ENCODE measurements at regions not wholly inside any gene's neighbourhood (a gene's known extent, or its start where the extent isn't known, plus 50 kb on each side); places are given as distances from the start of the nearest gene placed in this dataset.
"Not testable (repeated sequence)": the region's sequence is repeated elsewhere in the genome, so short reads cannot be mapped to it uniquely, and the experiment has no call there.

DNA sequence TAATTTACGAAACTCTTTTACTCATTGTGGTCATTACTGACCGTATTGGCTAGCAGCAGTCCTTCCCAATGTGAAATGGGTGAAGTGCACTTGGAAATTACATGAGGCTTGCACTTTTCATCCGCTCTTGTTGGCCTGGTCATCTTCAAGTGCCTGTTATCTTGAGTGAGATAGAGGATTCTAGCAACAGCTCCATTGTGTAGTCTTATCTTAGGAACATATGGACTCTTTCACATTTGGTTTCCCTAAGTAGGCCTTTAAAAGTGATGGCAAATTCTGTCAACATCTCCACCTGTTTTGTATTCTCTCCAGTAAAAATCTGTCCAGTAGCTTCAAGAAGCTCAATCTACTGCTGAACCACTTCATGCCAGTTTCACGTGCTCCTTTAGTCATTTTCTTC lies 114.8 kb upstream of the MARCKS start:
- no peak for DNase-seq

DNA sequence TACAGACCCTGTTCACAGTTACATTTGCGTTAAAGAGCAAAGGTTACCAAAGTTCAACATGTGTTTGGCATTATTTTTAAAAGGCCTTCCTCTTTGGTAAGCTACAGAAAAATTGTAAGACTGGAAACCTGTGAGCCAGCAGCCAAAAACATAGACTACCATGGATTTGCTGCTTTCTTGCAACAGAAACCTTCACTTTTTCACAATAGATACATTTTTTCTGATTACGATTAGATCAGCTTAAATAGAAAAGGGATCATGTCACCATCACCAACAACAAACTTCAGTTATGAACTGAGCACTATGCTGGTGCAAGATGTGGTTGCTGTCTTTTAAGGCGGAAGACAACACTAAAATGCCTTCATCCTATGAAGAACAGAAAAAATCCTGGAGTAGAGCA lies 112.3 kb upstream of the MARCKS start:
- no peak for DNase-seq

DNA sequence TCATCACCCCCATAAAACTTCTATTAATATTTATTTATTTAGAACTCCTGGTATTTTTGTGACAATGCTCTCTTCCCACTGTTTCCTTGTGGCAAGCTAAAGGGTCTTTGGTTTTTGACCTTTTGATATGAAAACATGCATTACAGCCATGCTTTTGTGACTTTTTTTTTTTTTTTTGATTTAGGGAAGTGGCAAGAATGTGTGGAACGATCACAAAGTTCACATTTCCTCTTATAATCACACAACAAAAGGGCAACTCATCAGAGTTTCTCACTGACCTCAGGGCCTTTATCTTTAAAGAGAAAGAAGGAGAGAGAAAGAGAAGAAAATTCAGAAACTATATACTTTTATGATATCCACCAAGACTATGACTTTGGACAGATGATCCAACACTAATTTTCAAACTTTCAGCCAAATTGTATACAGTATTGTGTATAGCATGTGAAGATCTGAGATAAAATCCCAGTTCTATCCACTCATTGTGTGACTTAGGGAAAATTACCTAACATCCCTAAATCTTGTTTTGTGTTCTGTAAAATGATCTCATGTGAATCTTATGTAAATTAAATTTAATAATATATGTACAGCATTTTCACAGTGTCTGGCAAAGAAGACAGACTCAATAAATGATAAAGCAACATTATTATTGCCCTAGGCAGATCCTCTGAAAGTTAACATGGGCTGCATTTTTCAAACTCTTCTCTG lies 106.8 kb upstream of the MARCKS start:
- DNase-seq = no peak

DNA sequence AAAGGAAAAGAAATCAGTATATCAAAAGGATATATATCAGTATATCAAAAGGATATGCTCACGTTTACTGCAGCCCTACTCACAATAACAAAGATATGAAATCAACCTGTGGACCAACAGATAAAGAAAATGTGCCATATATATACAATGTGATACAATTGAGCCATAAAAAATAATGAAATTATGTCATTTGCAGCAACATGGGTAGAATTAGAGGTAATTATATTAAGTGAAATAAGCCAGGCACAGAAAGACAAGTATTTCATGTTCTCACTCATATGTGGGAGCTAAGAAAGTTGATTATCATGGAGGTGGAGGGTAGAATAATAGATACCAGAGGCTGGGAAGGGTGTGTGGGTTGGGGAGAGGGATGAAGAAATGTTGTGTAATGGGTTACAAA lies 102.9 kb upstream of the MARCKS start:
- DNase-seq = no peak

DNA sequence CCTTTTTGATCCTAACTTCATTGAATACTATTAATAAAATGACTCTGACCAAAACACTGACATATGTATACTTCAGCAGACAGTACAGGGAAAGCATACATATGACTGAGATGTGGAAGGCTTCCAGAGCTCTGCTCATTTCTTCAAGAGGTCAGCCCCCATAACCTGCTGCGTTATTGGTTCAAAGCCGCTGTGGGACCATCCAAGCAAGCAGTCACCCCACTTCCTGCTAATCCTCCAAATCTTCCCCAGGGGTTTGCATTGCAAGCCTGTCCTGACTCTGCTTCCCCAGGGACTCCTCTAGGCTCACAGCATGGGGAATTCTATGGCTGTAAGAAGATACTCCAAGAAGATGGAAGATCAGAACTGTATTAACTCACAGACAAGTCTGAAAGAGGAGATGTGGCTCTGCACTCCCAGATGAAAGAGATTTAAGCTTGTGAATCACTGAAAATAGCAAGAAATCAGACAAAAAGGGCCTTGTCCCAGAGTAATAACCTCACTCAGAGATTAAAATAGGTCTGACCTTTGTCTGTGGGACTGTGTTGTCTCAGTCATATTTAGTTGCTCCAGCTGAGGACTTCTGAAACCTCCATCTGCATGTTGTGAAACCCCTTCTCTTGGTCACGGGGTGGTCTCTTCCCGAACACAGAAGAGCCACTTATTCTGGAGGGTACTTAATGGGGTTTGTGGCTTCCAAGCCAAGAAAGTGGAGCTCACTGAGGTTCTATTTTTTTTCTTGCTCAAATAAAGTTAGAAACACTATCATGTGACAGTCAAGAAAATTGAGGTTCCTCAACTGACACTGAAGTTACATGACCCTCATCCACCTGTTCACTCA lies 101.5 kb upstream of the MARCKS start:
- no peak for DNase-seq

DNA sequence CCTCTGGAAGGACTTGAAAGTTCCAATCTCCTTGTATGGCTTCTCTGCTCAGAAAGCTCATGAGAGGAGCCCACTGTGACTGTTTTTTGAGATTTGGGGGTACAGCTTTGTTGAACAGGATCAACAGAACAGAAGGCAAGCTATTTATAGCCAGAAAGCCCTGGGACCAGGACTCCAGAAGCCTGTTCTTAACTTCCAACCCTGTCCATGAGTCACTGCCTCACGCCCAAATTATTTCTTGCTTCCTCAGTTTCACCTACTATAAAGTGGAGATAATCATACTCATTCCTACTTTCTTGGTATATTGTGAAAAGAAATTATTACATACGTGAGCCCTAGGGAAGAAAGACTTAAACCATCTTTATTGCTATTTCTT lies 100.9 kb upstream of the MARCKS start:
- no peak for DNase-seq

DNA sequence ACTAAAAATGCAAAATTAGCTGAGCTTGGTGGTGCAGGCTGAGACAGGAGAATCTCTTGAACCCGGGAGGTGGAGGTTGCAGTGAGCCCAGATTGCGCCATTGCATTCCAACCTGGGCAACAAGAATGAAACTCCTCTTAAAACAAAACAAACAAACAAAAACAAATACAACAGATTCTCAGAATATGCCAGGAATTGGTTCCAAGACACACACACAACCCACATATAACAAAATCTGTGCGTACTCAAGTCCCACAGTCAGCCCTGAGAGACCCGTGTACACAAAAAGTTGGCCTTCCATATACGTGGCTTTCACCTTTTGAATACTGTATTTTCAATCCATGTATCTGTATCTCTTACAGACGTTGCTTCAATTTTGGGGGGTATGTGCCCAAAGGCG lies 98.9 kb upstream of the MARCKS start:
- DNase-seq = no peak

DNA sequence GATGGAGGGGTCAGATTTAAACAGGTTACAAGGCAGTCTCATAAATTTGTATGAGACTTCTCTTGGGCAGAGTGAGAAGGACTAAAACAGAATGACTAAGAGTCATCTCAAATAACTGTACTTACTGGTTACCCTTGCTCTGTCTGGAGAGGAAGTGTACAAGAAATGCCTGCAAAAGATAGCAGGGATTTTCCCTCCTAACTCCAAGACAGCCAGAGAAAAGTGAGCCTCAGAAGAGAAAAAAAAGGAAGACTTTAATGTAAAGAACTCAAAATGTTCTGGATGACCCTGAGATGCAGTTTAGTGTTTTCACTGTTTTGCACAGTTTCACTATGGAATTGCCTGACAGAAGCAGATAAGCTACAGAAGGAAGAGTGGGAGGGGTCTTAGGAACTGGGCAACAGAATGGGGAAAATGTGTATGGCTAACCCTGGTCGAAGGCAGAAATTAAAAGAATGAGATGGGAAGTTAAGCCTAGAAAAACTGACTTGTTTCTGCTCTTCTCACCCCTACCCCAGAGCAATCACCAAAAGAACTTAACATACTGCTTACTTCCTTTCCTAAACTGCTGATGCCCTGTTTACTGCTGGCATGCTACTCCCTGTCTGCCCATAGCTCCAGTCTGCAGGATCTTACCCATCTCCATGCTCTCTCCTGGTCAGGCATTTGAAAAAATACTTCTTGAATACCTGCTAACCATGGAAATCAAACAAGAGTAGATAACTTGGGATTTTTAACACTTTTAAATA lies 98.1 kb upstream of the MARCKS start:
- no peak for DNase-seq

DNA sequence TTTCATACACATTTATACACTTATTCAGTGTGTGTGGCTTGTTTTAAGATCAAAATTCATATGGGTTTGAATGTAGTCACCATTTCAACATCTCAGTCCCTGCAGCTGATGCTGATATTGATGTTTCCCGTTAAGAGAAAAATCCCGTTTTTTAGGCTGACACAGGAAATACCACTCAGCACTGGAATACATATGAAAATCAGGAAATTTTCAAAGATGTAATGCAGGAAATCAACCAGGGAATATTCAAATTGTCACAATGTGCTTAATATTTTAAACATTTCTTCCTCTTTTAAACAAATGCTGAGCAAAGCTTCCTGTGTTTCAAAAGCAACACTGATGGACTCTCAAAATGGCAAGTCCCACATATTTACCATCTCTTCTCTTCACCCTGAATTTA lies 94.5 kb upstream of the MARCKS start:
- no peak for DNase-seq

DNA sequence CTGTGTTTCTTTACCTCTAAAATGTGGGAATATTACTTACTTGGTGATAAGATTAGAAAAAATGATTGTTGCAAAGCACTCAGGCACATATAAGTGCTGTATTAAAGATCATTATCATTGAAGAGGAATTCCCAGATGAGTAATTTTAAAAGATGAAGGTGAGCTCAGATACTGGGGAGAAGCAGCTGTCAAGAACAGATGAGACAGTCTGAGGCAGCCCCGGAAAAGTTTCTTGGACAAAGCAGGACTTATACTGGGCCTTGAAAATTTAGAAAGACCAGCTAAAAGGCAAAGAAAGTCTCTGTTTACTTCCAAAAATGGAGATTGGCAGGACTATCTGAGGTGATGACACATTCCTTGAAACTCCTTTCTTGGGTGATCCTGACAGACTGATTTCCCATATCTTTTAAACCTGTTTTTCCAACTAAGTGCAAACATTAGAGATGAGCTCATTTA lies 93.8 kb upstream of the MARCKS start:
- no peak for DNase-seq

DNA sequence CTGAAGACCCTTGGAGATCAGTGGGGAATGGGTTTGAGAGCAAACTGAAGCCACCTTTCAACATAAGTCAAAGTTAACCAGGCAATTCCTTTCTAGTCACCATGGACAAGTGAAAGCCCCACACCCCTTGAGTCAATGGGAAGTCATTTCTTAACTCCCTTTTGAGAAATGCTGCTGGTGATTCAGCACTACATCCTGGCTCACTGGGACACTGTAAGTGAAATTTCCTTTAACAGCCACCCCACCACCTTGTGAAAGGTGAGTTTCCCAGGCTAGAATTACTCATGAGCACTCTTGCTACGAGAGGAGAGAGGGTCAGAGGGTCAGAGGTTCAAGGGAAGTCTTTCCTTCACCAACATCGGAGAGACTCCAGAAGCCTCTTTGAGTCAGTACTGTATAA lies 93.3 kb upstream of the MARCKS start:
- no peak for DNase-seq

DNA sequence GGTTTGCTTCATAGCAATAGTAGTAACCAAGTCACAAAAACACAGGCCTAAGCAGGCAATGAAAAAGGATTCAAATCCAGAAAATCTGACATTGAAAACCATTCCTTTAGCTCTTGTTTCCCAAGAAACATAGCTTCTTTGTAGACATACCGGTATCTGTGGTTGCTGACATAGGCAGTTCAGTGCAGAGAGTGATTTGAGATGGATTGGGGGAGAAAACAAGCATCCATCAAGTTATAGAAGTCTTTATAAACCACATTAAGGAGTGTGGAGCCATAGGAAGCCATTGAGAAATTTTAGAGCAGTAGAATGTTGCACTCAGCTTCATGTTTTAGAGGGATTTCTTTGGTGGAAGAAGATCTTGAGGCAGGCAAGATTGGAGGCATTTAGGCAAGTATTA lies 91.2 kb upstream of the MARCKS start:
- DNase-seq = no peak

DNA sequence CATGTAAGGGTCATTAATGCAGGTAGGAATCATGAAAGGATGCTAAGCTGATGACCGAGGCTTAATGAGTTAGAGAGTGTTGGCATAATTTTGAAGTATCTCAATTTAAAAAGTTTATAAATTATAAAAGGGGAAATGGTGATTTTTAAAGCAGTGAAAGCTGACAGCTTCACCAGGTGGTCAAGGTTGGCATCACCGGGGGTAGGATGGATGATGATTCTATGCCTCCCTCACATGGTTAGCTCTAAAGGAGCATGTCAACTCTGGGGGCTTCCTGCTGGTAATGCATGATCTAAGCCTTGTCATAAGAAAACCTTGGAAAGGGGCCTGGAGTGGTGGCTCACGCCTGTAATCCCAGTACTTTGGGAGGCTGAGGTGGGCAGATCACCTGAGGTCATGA lies 89.2 kb upstream of the MARCKS start:
- DNase-seq = no peak

DNA sequence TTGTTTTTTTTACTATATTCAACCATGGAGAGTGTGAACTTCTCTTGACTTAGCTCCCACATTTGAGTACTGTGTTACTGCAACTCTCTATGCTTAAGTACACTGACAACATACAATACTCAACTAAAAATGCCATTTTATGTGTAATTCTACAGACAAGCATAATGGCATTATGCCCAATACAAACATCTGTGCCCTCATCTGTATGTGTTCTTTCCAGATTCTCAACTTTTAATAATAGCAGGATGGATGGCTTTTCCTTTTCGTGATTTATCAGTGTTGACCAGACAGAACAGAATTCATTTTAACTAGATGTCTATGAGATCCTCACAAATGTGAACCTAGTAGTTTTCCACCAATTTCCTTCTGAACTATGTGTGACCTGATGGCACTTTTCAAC lies 84.2 kb upstream of the MARCKS start:
- no peak for DNase-seq

DNA sequence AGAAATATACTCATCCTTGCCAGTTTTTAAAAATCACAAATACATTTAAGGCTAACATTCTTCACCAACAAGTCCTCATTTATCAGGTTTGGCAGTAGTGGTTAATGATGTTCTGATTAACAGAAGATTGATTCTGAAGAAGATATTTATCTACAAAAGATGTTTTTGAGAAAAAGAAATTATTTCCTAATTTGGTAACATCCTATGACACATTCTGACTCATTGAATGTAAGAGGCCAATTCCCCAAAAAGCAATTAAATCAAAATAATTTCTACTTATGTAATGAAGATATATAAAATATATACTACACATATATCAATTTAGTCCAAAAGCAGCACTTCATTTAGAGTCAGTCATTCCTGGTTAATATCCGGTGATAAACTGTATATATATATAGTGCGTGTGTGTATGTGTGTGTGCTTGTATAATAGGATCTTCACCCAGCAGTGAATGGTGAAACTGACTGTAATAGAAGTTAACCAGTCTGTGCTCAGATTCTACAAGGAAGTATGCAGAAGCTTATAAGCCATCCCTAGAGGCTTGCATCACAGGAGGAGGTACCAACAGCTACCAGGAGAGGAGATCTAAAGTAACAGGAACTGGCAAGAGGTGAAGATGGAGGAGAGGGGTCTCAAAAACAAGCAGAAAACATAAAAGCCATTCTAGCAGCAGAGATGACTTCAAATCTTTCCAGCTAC lies 82.9 kb upstream of the MARCKS start:
- no peak for DNase-seq

DNA sequence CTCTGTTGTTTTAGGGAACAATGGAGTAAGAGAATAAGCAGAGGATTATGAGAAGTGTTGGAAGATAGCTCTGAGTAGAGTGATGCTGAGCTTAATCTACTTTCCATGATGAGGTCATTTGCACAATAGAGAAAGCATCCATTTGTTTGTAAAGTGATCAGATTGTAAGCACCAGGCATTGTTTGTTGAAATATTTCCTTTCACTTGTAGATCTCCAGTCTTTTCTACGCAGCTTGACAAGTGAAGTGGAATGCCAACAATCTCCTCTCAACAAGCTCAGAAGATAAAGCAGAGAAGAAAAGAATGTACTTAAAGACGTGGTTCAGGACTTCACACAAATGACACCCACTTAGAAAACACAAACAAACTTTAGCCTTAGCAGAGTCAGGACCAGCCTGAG lies 80.1 kb upstream of the MARCKS start:
- no peak for DNase-seq

DNA sequence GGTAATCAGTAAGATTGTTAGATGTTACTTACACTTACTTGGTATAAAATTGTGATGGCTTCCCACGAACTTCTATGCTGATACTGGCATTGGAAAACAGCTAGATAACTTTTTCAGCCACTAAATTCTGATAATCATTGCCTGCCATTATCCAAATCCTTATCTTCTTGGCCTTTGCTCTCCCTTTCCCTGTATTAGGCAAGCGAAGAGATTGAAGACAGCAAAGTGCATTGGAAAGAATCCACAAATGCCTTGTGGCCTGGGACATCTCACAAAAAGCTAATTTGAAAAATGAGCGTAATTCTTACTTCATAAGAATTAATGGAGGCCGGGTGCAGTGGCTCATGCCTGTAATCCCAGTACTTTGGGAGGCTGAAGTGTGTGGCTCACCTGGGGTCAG lies 79.5 kb upstream of the MARCKS start:
- no peak for DNase-seq

DNA sequence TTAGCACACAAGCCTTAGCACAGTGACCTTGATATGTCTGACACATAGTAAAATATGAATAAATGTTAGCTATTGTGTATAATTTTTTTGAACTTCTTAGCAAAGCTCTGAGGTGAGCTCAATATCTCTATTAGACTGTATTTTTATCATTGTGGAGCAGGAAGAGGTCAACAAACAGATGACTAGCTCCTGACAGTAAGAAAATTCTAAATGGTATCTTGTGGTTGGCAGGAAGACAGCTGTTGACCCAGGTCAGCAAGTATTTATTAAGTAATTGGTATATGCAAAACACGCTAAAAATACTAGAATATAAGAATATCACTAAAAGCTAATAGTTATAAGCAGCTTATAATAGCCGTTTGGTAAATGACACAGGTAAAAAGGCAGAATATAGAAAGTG lies 77.5 kb upstream of the MARCKS start:
- no peak for DNase-seq

DNA sequence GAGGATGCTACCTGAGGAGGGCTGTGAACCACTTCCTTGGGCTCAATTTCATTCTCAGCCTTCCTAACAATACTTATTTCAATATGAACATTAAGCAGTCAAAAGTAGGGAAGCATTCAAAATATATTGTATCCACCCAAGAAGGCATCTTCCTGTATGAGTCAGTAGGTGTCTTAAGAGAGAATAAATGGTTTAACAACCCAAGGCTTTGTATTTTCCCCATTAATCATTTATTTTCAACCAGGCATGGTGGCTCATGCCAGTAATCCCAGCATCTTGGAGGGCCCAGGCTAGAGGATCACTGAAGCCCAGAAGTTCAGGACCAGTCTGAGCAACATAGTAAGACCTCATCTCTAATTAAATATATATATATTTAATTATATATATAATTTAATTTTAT lies 74.5 kb upstream of the MARCKS start:
- DNase-seq = no peak

DNA sequence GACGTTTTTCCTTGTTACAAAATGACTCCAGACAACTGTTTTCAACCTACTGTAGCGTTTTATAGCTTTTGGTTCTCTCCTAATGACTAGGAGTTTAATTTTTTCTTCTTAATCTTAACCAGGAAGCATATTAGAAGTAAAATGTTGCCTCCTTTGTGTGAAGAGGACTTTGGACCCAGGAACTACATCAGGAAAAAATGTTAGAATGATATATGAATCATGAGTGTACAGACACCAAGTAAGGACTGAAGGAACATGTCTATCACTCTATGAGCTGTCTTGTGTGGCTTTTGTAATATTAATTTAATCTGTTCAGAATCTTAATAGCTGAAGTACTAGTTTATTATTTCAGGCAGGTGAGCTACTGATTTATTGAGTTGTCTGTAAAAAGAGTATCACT lies 71.0 kb upstream of the MARCKS start:
- no peak for DNase-seq

DNA sequence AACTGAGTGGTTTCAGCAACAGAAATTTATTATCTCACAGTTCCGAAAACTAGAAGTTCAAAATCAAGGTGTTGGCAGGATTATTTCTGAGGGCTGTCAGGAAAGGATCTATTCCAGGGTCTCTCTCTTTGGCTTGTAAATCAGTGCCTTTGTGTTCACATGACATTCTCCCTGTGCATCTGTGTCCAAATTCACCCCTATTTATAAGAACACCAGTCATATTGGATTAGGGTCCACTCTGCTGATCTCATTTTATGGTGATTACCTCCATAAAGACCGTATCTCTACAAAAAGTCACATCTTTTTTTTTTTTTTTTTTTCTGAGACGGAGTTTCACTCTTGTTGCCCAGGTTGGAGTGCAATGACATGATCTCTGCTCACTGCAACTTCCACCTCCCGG lies 68.6 kb upstream of the MARCKS start:
- DNase-seq = no peak

DNA sequence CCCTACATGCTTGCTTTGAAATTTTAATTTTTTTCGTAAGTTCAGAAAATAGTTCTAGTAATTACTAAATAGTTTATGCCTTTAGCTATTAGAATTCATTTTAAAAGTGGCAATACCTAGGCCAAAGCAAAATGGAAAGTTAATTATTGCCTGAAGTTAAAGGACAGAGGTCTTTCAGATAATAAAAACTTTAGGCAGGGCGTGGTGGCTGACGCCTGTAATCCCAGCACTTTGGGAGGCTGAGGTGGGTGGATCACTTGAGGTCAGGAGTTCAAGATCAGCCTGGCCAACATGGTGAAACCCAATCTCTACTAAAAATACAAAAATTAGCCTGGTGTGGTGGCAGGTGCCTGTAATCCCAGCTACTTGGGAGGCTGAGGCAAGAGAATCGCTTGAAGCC lies 65.9 kb upstream of the MARCKS start:
- not testable (repeated sequence) for DNase-seq

DNA sequence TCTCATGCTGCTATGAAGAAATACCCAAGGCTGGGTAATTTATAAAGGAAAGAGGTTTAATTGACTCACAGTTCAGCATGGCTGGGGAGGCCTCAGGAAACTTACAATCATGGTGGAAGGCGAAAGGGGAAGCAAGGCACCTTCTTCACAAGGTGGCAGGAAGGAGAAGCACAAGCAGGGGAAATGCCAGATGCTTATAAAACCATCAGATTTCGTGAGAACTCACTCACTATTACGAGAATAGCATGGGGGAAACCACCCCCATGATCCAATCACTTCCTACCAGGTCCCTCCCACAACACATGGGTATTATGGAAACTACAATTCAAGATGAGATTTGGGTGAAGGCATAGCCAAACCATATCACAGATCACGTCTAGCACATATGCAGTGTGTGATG lies 61.8 kb upstream of the MARCKS start:
- not testable (repeated sequence) for DNase-seq
